Lung (tissue), 11 donors: ENCODE measurements at regions not wholly inside any gene's neighbourhood (a gene's known extent, or its start where the extent isn't known, plus 50 kb on each side); places are given as distances from the start of the nearest gene placed in this dataset.
A peak's percentile ranks its signal among the peaks of the same experiment; 100 is the strongest.

Experiments
- ATAC-seq: fragments of 200-7000 bp; cut with Tn5 transposase; one replicate; pipeline ENCODE4 v1.9.1; 2020; ENCODE audit warnings: moderate number of reproducible peaks; ENCODE audit not compliant: insufficient read depth, low FRiP score
- DNase-seq, 3 donors: peaks; one replicate each; pipeline ENCODE4 v3.0.0-alpha.2; 2013 to 2017
- H3K27ac ChIP-seq, 2 donors: one replicate each; pipeline ENCODE4 v1.5.1; 2013; ENCODE audit warnings: mild to moderate bottlenecking in 2 of 2, moderate library complexity in 2 of 2, control low read depth in 1 of 2, inconsistent platforms in 1 of 2, low read depth in 1 of 2, low read length in 1 of 2
- H3K27me3 ChIP-seq, 3 donors: one replicate each; pipeline ENCODE4 v1.5.1; 2013; ENCODE audit warnings: low read length in 2 of 3; ENCODE audit not compliant: control insufficient read depth in 3 of 3, insufficient read depth in 3 of 3
- H3K36me3 ChIP-seq, 4 donors: one replicate each; pipeline ENCODE4 v1.5.1; 2013; ENCODE audit warnings: low read length in 4 of 4, mild to moderate bottlenecking in 1 of 4, moderate library complexity in 1 of 4; ENCODE audit not compliant: control insufficient read depth in 4 of 4, insufficient read depth in 4 of 4
- H3K4me1 ChIP-seq, 5 donors: one replicate each; pipeline ENCODE4 v1.5.1; 2013; ENCODE audit warnings: low read length in 5 of 5, mild to moderate bottlenecking in 2 of 5, moderate library complexity in 1 of 5; ENCODE audit not compliant: control insufficient read depth in 5 of 5, insufficient read depth in 5 of 5
- H3K4me3 ChIP-seq: one replicate; pipeline ENCODE4 v1.5.1; 2013; ENCODE audit warnings: mild to moderate bottlenecking, control low read depth, moderate library complexity
- H3K9ac ChIP-seq, 2 donors: one replicate each; pipeline ENCODE4 v1.5.1; 2013; ENCODE audit warnings: low read length in 2 of 2, control low read depth in 1 of 2; ENCODE audit not compliant: insufficient read depth in 1 of 2
- H3K9me3 ChIP-seq, 4 donors: one replicate each; pipeline ENCODE4 v1.5.1; 2013; ENCODE audit warnings: low read length in 3 of 4, mild to moderate bottlenecking in 1 of 4, moderate library complexity in 1 of 4; ENCODE audit not compliant: control insufficient read depth in 4 of 4, insufficient read depth in 3 of 4
- WGBS, 2 donors: extraction: QIAGEN DNeasy Blood & Tissue Kit; methylation state at CpG; one replicate each; pipeline ENCODE4 v1.1.7; 2013; 5-methylcytosine and 5-hydroxymethylcytosine counted together
- TF ChIP-seq, protein P1 (sequence below): IDR thresholded peaks from 2 replicates; pipeline ENCODE4 v1.5.1; 2012; ENCODE audit warnings: mild to moderate bottlenecking; ENCODE audit errors: control extremely low read depth, extremely low read depth
- donor health status: control.
- donor health status: control.
- donor health status: Bipolar disorder and iron deficiency.
- donor health status: healthy.
- donor health status: DM: yes; HTN: yes; CAD: no.

GRCh38 chr6:81984599-81984998 is 232.1 kb upstream of the TENT5A start:
- WGBS, 2 donors: 95 to 97% methylated on average over 1 of the region's 1 CpG
- Histone ChIP-seq H3K9me3 (no peaks in the 10 kb centered on the region), H3K36me3 (no peaks in the 10 kb centered on the region), H3K4me3 (no peak overlapping the region), H3K4me1 (peaks cover 0 to 3% (median 0%) of the 10 kb centered on the region in 5 donors), H3K9ac (no peak overlapping the region), H3K27ac (no peak overlapping the region), H3K27me3 (no peaks in the 10 kb centered on the region)
- TF ChIP-seq, protein P1, sequence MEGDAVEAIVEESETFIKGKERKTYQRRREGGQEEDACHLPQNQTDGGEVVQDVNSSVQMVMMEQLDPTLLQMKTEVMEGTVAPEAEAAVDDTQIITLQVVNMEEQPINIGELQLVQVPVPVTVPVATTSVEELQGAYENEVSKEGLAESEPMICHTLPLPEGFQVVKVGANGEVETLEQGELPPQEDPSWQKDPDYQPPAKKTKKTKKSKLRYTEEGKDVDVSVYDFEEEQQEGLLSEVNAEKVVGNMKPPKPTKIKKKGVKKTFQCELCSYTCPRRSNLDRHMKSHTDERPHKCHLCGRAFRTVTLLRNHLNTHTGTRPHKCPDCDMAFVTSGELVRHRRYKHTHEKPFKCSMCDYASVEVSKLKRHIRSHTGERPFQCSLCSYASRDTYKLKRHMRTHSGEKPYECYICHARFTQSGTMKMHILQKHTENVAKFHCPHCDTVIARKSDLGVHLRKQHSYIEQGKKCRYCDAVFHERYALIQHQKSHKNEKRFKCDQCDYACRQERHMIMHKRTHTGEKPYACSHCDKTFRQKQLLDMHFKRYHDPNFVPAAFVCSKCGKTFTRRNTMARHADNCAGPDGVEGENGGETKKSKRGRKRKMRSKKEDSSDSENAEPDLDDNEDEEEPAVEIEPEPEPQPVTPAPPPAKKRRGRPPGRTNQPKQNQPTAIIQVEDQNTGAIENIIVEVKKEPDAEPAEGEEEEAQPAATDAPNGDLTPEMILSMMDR: no peak
- ATAC-seq (no peak), DNase-seq (no peak)

- H3K4me1 ChIP-seq: peaks cover 0 to 3% (median 0%) of the 10 kb centered on the region in 5 donors
- no peaks in the 10 kb centered on the region for H3K27me3 ChIP-seq
- H3K27ac ChIP-seq: peak overlapping the region in 1 of 2 donors; percentile 21
- H3K36me3 ChIP-seq: no peaks in the 10 kb centered on the region
- no peak overlapping the region for H3K4me3 ChIP-seq
- TF ChIP-seq, protein P1: no peak
- WGBS, 2 donors: 61 to 81% methylated on average over 1 of the region's 1 CpG
- H3K9ac ChIP-seq: no peak overlapping the region
- no peak for ATAC-seq
- H3K9me3 ChIP-seq: no peaks in the 10 kb centered on the region
- DNase-seq: no peak
These were observed 229.3 kb upstream of the TENT5A start for GRCh38 chr6:81981812-81982211.

DNA sequence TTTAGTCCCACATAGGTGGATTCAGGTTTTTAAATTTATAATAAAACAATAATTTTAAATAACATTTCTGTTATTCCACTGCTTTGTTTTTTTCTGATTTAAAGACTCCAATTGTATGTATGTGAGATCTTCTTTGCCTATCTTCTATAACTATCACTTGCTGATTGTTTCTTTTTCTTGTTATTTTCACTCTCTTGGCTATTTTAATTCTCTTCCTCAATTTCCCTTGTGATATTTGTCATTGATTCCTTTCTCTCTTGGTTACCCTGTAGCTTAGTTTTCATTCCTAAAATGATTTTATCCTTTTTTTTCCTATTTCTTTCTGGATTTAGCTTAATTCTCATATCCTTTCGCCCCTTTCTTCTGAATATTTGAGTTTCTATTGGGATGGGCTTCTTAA is 227.3 kb upstream of the TENT5A start:
- no peak for DNase-seq
- Histone ChIP-seq H3K36me3 (no peaks in the 10 kb centered on the region), H3K9me3 (peaks cover 0 to 2% (median 0%) of the 10 kb centered on the region in 4 donors), H3K9ac (no peak overlapping the region), H3K27ac (no peak overlapping the region), H3K27me3 (no peaks in the 10 kb centered on the region), H3K4me1 (peaks cover 0 to 3% (median 0%) of the 10 kb centered on the region in 5 donors), H3K4me3 (no peak overlapping the region)
- 83 to 84% methylated on average over 1 of the region's 1 CpG for WGBS, 2 donors
- no peak for ATAC-seq
- TF ChIP-seq, protein P1: no peak

DNA sequence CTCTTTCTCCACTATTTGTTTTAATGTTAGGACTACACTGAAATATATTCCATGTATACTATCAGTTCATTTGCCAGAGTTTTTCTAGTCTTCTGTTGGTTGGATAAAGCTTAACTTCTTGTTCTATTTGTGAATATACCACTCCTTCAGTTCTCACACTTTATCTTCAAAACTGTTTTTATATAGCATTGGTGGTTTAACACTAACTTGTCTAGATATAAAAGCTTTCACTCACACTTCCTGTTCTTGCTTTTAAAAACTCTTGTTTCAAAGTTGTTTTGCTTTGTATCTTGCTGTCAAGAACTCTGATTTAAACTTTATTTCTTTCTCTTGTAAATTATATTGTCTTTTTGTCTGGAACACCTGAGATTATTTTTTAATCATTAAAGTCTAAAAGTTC is 226.8 kb upstream of the TENT5A start:
- Histone ChIP-seq H3K27ac (no peak overlapping the region), H3K4me3 (no peak overlapping the region), H3K9ac (no peak overlapping the region), H3K9me3 (peaks cover 0 to 2% (median 0%) of the 10 kb centered on the region in 4 donors), H3K27me3 (no peaks in the 10 kb centered on the region), H3K36me3 (no peaks in the 10 kb centered on the region), H3K4me1 (peaks cover 0 to 3% (median 0%) of the 10 kb centered on the region in 5 donors)
- DNase-seq: no peak
- no peak for ATAC-seq
- TF ChIP-seq, protein P1: no peak
